ENCODE measurements at regions not wholly inside any gene's neighbourhood (a gene's known extent, or its start where the extent isn't known, plus 50 kb on each side); places are given as distances from the start of the nearest gene placed in this dataset.

DNA sequence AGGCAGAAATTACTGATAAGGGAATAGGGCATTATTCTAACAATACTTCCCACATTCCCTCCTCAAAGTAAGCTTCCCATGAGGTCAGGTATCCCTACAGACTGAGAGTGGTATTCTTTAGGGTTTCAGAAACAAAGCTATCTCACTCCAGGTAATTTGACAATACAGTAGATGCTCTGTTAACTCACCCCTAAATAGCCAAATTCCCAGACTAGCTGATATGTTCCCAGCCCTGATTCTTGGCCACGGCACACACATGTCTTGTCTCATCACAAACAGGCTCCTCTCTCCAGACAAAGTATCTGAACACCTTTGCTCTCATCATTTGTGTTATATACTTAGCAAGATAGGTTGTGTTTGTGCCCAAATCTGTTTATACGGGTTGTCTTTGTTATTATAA is 139.9 kb downstream of the ZNF608 start:
- no peak for TF ChIP-seq CTCF (IDR thresholded peaks at IDR 0.05; ENCODE audit: unreplicated experiment in 3 of 3)
- Mint-ChIP-seq H3K4me3 (no peak overlapping the region), H3K27ac (no peak overlapping the region), H3K27me3 (ENCODE audit: low read depth) (no peaks in the 10 kb centered on the region), H3K9me3 (peaks cover 8% of the 10 kb centered on the region), H3K4me1 (peaks cover 11% of the 10 kb centered on the region), H3K36me3 (ENCODE audit: low read depth) (peaks cover 5% of the 10 kb centered on the region)

DNA sequence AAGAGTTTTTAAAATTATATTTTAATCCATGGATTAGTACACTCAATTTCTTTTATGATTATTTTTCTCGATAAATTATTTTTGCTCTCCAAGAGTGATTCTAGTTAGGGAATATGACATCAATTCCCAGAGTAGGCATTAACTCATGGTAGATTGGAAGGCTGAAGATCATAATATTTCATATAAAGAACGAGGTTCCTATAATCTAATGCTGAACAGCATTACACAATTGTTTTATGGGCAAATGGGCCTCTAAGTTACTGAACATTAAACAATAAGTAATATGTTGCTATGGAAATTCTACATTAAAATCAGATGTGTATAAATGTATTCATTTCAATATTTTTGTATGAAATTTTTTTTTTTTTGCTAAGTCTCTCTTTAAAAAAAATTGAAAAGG is 140.3 kb downstream of the ZNF608 start:
- TF ChIP-seq CTCF (IDR thresholded peaks at IDR 0.05; ENCODE audit: unreplicated experiment in 3 of 3): no peak
- Mint-ChIP-seq H3K27ac (peak overlapping the region in 2 of 3 experiments; percentile 50 to 72), H3K4me1 (peaks cover 11% of the 10 kb centered on the region), H3K36me3 (ENCODE audit: low read depth) (peaks cover 5% of the 10 kb centered on the region), H3K9me3 (peaks cover 8% of the 10 kb centered on the region), H3K27me3 (ENCODE audit: low read depth) (no peaks in the 10 kb centered on the region), H3K4me3 (no peak overlapping the region)

DNA sequence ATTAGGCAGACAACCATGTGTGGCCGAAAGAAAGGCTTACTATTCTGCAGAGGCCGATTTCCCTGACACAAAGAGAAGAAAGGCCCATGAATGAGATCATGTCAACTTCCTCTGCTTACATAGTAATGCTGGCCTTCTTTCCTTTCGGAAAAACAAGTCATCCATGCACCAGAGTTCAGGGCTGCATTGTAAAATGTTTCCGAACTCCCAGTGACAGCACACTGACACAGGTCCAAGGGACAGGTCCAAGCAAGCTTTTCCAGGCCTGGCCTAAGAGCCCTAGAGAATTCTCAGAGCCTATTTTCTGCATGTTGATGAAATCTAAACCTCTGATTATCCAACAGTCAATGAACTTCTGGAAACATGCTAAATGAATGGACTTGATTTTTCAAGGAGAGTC is 140.9 kb downstream of the ZNF608 start:
- Mint-ChIP-seq H3K27ac (peak overlapping the region; percentile 50 to 72 (median 65)), H3K27me3 (ENCODE audit: low read depth) (no peaks in the 10 kb centered on the region), H3K4me3 (no peak overlapping the region), H3K36me3 (ENCODE audit: low read depth) (peaks cover 5% of the 10 kb centered on the region), H3K9me3 (peaks cover 8% of the 10 kb centered on the region), H3K4me1 (peaks cover 11% of the 10 kb centered on the region)
- TF ChIP-seq CTCF (IDR thresholded peaks at IDR 0.05; ENCODE audit: unreplicated experiment in 3 of 3): no peak

DNA sequence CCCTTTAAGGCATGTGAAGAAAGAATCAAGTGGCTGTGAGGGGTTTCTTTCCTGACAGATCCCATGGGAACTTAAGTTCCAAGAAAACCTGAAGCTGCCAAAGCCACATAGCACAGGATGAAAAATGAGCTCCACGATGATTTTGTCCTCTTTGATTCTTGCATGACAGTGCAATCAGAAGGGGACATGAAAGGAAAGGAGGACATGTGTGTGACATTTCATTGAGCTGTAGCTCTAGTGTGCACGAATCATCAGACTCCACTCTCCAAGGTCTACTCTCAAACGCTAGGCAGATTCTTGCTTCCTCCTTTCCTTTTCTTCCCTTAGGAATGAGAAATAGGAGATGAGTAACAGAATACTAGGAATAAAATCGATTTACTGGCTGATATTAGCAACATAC is 142.0 kb downstream of the ZNF608 start:
- TF ChIP-seq CTCF (IDR thresholded peaks at IDR 0.05; ENCODE audit: unreplicated experiment in 3 of 3): no peak
- no peak overlapping the region for H3K4me3 Mint-ChIP-seq

GRCh38 chr5:124602925-124603650 is 143.4 kb downstream of the ZNF608 start:
- Mint-ChIP-seq H3K36me3 (ENCODE audit: low read depth) (peaks cover 5% of the 10 kb centered on the region), H3K4me1 (peaks cover 20% of the 10 kb centered on the region), H3K4me3 (no peak overlapping the region), H3K27ac (no peak overlapping the region), H3K9me3 (no peaks in the 10 kb centered on the region), H3K27me3 (ENCODE audit: low read depth) (no peaks in the 10 kb centered on the region)
- TF ChIP-seq CTCF (IDR thresholded peaks at IDR 0.05; ENCODE audit: unreplicated experiment in 3 of 3): no peak

More for the DNA sequence above, 142.0 kb downstream of the ZNF608 start:
- Mint-ChIP-seq H3K4me1 (peaks cover 19% of the 10 kb centered on the region), H3K27ac (no peak overlapping the region), H3K9me3 (peaks cover 3% of the 10 kb centered on the region), H3K36me3 (ENCODE audit: low read depth) (peaks cover 5% of the 10 kb centered on the region), H3K27me3 (ENCODE audit: low read depth) (no peaks in the 10 kb centered on the region)

Data from nephron (organoid).